Bronchial epithelial cell (primary cell): ENCODE measurements at regions not wholly inside any gene's neighbourhood (a gene's known extent, or its start where the extent isn't known, plus 50 kb on each side); places are given as distances from the start of the nearest gene placed in this dataset.
A peak's percentile ranks its signal among the peaks of the same experiment; 100 is the strongest.

Source experiments
- DNase-seq: peaks from one replicate; pipeline ENCODE4 v3.0.0-alpha.2; 2010; ENCODE audit warnings: low read depth
- FAIRE-seq: peaks from 2 replicates; lab custom pipeline; 2011; peaks lifted over from hg19 to GRCh38; lab: Jason Lieb, UNC
- H3K27me3 ChIP-seq: 2 replicates; pipeline ENCODE4 v1.5.1; 2011; ENCODE audit warnings: low read length; ENCODE audit not compliant: control insufficient read depth, insufficient read depth
- H3K36me3 ChIP-seq: 2 replicates; pipeline ENCODE4 v1.5.1; 2011; ENCODE audit warnings: low read length; ENCODE audit not compliant: control insufficient read depth, insufficient read depth
- H3K4me3 ChIP-seq: 2 replicates; pipeline ENCODE4 v1.5.1; 2011; ENCODE audit warnings: mild to moderate bottlenecking, low read depth, low read length, control low read depth
- TF ChIP-seq, protein P1 (sequence below): IDR thresholded peaks from 2 replicates; pipeline ENCODE4 v1.5.1; 2011; ENCODE audit warnings: mild to moderate bottlenecking, moderate library complexity, low read length, control low read depth, inconsistent platforms; ENCODE audit not compliant: insufficient read depth, severe bottlenecking

DNA sequence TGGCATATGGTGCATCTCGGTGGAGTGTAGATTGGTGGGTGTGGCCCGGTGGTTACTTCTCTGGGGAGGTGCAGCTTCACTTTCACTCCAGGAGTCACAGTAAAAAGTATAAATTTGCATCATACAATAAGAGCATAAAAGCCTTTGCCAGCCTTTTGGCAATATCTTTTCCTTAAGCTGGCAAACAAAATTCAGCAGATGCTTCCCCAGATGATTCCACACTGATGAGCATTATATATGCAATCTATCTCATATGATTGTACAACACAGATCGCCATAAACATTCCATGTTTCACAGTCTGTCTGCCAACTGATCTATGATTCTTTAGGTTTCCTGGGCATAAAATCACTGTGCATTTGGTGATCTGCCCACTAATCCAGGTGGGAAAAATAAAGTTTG, 120.2 kb upstream of the ALCAM start:
- no peak for DNase-seq
- Histone ChIP-seq H3K36me3 (no peaks in the 10 kb centered on the region), H3K27me3 (no peaks in the 10 kb centered on the region), H3K4me3 (no peak overlapping the region)
- no peak for FAIRE-seq
- TF ChIP-seq, protein P1, sequence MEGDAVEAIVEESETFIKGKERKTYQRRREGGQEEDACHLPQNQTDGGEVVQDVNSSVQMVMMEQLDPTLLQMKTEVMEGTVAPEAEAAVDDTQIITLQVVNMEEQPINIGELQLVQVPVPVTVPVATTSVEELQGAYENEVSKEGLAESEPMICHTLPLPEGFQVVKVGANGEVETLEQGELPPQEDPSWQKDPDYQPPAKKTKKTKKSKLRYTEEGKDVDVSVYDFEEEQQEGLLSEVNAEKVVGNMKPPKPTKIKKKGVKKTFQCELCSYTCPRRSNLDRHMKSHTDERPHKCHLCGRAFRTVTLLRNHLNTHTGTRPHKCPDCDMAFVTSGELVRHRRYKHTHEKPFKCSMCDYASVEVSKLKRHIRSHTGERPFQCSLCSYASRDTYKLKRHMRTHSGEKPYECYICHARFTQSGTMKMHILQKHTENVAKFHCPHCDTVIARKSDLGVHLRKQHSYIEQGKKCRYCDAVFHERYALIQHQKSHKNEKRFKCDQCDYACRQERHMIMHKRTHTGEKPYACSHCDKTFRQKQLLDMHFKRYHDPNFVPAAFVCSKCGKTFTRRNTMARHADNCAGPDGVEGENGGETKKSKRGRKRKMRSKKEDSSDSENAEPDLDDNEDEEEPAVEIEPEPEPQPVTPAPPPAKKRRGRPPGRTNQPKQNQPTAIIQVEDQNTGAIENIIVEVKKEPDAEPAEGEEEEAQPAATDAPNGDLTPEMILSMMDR, result no peak

DNA sequence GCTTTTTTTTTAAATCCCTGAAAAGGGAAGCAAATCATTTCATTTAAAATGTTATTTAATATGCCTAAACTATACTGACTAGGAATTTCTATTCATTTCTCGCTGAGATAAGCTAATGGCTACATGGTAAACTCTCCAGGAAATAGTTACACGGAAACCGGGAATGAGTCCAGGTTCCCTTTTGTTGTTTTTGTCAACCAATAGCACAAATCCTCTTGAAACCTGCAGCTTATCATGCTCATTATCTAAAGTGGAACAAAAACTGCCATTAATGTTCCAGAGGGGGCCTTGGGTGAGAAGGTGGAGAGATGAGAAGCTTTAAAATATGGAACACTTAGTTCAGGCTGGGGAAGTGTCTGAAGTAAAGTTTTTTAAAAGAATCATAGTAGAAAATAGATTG, 113.5 kb upstream of the ALCAM start:
- no peak for FAIRE-seq
- H3K36me3 ChIP-seq, result no peaks in the 10 kb centered on the region
- H3K27me3 ChIP-seq, result no peaks in the 10 kb centered on the region
- no peak overlapping the region for H3K4me3 ChIP-seq
- TF ChIP-seq, protein P1, result no peak
- DNase-seq, result no peak

DNA sequence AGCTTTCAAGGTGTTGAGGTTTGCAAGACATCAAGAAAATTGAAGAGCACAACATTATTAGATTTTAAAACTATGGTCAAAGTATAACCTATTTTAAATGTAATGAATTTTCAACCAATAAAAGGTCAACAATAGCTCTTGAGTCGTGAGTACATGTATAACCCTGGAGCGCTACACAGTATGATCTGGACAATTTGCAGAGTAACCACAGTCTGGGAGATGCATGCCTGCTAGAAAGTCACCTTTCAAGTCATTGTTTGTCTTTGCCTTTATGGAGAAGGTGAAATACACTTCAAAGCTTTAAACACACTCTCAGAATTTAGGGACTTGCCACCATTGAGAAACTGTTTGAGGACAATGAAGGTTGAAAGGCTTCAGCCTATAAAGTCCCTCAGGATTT, 112.6 kb upstream of the ALCAM start:
- TF ChIP-seq, protein P1, result no peak
- no peak for DNase-seq
- Histone ChIP-seq H3K36me3 (no peaks in the 10 kb centered on the region), H3K27me3 (no peaks in the 10 kb centered on the region), H3K4me3 (no peak overlapping the region)
- FAIRE-seq, result no peak

DNA sequence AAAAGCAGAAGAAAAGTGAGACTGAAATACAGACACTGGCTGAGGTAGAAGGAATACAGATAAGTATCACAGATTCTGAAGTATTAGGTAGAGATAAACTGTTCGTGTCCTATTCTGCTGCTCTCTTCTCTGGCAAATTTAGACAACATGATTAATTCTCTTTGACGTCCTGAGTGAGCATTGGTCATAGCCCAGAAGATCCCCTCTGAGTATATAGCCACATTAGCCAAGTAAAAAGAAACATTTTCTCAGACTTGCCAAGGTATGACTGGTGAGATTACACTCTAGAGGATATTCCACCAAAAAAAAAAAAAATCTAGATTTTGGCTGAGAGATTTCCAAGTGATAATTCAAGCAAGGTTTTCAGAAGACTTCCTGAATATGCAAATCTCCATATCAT, 111.4 kb upstream of the ALCAM start:
- DNase-seq (peak; percentile 13), FAIRE-seq (no peak)
- no peak overlapping the region for H3K4me3 ChIP-seq
- H3K36me3 ChIP-seq, result no peaks in the 10 kb centered on the region
- H3K27me3 ChIP-seq, result no peaks in the 10 kb centered on the region
- TF ChIP-seq, protein P1, result no peak

DNA sequence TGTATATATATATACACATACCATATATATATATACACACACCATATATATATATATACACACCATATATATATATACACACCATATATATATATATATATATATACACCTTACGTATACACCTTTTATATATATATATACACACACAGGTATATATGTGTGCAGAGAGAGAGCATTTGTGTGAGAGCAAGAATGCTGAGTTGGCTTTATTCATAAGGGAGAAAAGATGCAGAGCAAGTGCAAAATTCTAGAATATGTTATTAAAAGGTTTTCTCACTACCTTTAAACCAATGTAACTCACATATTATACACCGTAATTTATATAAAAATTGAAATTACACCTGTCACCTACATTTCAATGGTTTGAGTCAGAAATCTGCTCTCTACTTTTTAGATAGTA, 107.2 kb upstream of the ALCAM start:
- no peak for DNase-seq
- H3K27me3 ChIP-seq, result no peaks in the 10 kb centered on the region
- H3K4me3 ChIP-seq, result no peak overlapping the region
- TF ChIP-seq, protein P1, result no peak
- no peaks in the 10 kb centered on the region for H3K36me3 ChIP-seq
- FAIRE-seq, result no peak

DNA sequence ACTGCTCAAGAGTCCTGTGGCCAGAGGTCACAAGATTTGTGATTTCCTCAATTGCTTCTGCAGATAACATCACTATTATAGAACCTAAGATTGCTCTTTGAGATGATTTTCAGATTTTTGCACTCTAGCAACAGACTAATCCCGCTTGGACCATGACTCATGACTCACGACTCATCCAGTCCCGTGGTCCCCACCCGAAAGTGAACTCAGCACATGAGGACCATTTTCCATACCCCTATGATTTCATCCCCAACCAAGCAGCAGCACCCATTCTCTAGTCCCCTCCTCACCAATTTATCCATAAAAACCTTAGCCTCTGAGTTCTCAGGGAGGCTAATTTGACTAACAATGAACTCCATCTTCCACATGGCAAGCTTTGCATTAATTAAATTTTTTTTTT, 106.3 kb upstream of the ALCAM start:
- no peak for DNase-seq
- Histone ChIP-seq H3K4me3 (no peak overlapping the region), H3K36me3 (no peaks in the 10 kb centered on the region), H3K27me3 (no peaks in the 10 kb centered on the region)
- TF ChIP-seq, protein P1, result no peak
- FAIRE-seq, result no peak
